ENCODE measurements at regions not wholly inside any gene's neighbourhood (a gene's known extent, or its start where the extent isn't known, plus 50 kb on each side); places are given as distances from the start of the nearest gene placed in this dataset.

GRCh38 chr9:89917861-89918260, 313.0 kb downstream of the GADD45G start:
- no peak for TF ChIP-seq CEBPB (IDR thresholded peaks at IDR 0.05; ENCODE audit: low read depth, low read length)
- no peak for TF ChIP-seq POLR2A (IDR thresholded peaks at IDR 0.05; ENCODE audit: control extremely low read depth in 1 of 2, low read depth in 2 of 2, low read length in 2 of 2)
- TF ChIP-seq, protein P1, sequence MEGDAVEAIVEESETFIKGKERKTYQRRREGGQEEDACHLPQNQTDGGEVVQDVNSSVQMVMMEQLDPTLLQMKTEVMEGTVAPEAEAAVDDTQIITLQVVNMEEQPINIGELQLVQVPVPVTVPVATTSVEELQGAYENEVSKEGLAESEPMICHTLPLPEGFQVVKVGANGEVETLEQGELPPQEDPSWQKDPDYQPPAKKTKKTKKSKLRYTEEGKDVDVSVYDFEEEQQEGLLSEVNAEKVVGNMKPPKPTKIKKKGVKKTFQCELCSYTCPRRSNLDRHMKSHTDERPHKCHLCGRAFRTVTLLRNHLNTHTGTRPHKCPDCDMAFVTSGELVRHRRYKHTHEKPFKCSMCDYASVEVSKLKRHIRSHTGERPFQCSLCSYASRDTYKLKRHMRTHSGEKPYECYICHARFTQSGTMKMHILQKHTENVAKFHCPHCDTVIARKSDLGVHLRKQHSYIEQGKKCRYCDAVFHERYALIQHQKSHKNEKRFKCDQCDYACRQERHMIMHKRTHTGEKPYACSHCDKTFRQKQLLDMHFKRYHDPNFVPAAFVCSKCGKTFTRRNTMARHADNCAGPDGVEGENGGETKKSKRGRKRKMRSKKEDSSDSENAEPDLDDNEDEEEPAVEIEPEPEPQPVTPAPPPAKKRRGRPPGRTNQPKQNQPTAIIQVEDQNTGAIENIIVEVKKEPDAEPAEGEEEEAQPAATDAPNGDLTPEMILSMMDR (IDR thresholded peaks at IDR 0.05; ENCODE audit: control extremely low read depth in 1 of 3, insufficient read depth in 1 of 3, low read depth in 1 of 3, low read length in 3 of 3): no peak
- no peak for TF ChIP-seq EZH2 (IDR thresholded peaks at IDR 0.05; ENCODE audit: low read depth, low read length, severe bottlenecking)
- TF ChIP-seq NRF1 (IDR thresholded peaks at IDR 0.05; ENCODE audit: low read depth, low read length): no peak
- no peak for TF ChIP-seq PHF8 (conservative IDR thresholded peaks at IDR 0.05; ENCODE audit: low read depth, low read length)
- no peak for TF ChIP-seq CHD2 (IDR thresholded peaks at IDR 0.05; ENCODE audit: low read length)
- TF ChIP-seq EP300 (IDR thresholded peaks at IDR 0.05; ENCODE audit: borderline replicate concordance in 1 of 2, low read depth in 2 of 2, low read length in 2 of 2): no peak
- no peak for TF ChIP-seq RNF2 (IDR thresholded peaks at IDR 0.05; ENCODE audit: borderline replicate concordance, low read depth, low read length, missing control alignments, poor library complexity, severe bottlenecking)
- TF ChIP-seq HDAC6 (IDR thresholded peaks at IDR 0.05; ENCODE audit: low read depth, low read length): no peak
- TF ChIP-seq USF2 (IDR thresholded peaks at IDR 0.05; ENCODE audit: low read length): no peak

Measured in H1 (cell line).